NCI-H1417 treated with DMSO at 0.1 percent for 48 hours (cell line): ENCODE measurements at regions not wholly inside any gene's neighbourhood (a gene's known extent, or its start where the extent isn't known, plus 50 kb on each side); places are given as distances from the start of the nearest gene placed in this dataset.
"Not testable (repeated sequence)": the region's sequence is repeated elsewhere in the genome, so short reads cannot be mapped to it uniquely, and the experiment has no call there.

Experiments used
- DNase-seq: peaks from one replicate; lab custom pipeline; 2025; lab: John Stamatoyannopoulos, UW

DNA sequence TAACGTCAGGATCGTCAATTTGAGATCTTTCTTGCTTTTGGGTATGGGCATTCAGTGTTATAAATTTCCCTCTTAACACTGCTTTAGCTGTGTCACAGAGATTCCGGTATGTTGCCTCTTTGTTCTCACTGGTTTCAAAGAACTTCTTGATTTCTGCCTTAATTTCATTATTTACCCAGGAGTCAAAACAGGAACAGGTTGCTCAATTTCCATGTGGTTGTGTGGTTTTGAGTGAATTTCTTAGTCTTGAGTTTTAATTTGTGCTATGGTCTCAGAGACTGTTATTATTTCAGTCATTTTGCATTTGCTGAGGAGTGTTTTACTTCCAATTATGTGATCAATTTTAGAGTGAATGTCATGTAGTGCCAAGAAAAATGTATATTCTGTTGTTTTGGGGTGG is 153.1 kb downstream of the PCDH17 start:
- DNase-seq = no peak

DNA sequence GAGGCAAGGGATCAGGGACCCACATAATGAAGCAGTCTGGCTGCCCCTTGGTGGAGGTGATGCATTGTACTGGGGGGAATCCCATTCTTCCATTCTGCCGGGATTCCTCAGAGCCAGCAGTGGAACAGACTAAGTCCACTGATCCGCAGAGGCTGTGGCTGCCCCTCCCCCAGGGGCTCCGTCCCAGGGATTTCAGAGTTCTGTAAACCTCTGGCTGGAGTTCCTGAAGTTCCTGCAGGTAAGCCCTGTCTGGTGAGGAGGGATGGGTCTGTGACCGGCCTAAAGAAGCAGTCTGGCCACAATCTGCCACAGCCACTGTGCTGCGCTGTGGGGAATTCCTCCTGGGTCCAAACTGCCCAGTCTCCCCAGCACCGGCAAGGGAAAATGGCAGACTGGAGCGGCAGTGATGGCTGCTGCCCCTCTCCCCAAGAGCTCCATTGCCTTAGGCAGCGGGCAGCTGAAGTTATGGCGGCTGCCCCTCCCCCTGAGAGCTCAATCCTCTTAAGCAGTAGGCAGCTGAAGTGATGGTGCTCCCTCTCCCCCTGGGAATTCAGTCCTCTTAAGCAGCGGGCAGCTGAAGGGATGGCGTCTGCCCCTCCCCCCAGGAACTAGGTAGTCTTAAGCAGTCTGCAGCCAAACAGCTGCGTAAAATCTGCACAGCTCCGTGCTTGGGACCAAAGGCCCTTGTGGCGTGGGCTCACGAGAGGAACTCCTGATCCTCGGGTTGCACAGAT is 155.7 kb downstream of the PCDH17 start:
- DNase-seq = no peak

DNA sequence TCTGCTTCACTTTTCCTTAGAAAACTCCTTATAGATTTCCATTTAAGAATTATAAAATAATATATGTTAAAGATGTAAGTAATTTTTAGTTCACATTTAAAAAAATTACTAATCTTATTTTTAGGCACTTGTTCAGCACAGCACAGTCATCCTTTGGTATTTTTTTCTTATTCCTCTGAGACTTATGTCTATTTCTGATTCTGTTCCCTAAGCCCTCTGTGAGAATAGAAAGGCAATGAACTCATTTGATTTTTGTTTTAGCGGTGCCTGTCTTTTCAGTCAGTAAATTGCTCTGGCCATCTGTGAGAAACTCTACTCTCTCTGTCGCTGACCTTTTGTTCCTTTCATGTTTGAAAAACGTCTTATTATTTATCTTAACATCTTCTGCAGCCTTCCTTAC is 168.1 kb downstream of the PCDH17 start:
- no peak for DNase-seq

DNA sequence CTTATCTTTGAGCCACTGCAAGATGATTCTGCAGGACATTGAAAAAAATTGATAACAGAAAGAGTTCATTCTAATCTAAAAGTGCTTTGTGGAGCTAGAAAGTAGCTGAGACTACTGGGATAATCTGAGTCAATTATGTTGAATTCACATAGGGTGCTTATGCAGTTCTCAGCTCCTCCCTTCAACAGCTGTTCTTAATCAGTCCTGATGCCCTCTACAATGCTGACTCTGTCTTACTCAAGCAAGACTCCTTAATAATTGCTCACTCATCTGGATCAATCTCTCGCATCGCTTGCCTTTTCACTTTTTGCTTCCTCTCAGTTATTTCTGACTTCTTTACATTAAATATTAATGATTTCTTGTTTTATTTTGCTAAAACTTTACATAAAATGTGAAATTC is 182.1 kb downstream of the PCDH17 start:
- no peak for DNase-seq

DNA sequence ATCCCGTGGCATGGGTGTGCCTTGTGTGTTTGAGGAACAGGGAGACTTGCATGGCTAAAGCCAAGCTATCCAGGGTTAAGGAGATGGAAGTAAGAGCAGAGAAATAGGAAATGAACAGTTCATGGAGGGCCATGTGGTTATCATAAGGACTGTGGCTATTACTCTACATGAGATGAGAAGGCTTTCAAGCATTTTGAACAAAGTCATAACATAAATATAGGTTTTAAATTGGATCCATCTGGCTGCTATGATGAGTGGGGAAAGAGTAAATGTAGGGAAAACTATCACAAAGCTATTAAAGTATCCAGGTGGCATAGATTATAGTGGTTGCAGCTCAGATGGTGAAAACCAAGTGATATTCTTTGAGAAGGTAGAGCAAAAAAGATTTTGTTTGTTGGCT is 184.1 kb downstream of the PCDH17 start:
- DNase-seq = no peak

DNA sequence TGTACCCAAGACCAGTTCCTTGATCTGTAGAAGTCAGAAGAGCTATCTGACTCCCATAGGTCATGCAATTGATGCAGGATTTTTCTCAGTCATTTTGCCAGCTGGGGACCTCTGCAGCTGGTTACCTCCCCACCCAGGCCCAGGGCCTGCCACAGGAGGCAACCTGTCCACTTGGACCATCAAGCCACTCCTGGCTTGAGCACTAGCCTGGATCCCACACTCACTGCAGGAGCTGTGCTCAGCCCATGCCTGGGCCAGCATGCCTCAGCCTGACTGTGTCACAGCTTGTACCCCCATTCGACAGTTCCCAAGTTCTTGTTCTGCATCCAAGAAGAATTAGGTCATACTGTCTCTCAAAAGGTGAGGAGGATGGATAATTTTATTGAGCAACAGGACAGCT is 189.4 kb downstream of the PCDH17 start:
- DNase-seq = no peak

GRCh38 chr13:57823704-57824103 is 192.2 kb downstream of the PCDH17 start:
- no peak for DNase-seq

GRCh38 chr13:57824121-57824520 is 192.6 kb downstream of the PCDH17 start:
- DNase-seq = no peak

- no peak for DNase-seq
Measured at GRCh38 chr13:57825066-57825465, 193.5 kb downstream of the PCDH17 start.

- no peak for DNase-seq
Measured at GRCh38 chr13:57829496-57829895, 198.0 kb downstream of the PCDH17 start.

DNA sequence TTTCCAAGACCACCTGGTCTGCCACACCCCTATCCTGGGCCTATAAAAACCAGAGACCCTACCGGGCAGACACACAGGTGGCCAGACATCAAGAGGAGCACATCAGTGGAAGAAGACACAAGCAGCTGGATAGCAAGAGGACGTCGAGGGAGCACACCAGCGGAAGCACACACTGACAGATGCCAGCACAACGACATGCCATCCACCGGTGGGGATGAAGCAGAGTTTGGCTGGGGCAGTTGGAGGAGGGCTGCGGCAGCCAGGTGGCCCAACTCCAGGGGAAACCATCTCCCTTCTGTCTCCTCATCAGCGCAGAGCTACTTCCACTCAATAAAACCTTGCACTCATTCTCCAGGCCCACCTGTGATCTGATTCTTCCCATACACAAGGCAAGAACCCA is 200.6 kb downstream of the PCDH17 start:
- no peak for DNase-seq

DNA sequence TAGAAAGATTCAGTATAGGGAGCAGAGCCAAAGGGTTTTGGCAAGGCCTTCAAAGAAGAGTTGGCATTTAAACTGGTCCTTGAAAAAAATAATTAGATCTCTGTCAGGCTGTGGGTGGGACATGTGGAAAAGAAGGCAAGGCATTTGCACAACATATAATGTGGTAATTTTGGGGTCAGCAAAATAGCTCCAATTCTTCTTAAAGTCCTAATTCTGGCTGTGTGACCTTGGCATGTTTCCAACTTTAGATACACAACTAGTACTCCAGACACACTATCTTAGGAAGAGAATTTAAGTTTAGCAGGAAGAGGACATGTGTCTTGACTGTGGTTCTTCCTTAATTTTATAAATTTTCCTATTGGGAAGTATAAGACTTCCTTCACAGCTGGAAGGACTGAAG is 206.3 kb downstream of the PCDH17 start:
- no peak for DNase-seq

GRCh38 chr13:57843521-57843920 is 212.0 kb downstream of the PCDH17 start:
- DNase-seq = no peak

GRCh38 chr13:57846600-57847173 is 215.1 kb downstream of the PCDH17 start:
- no peak for DNase-seq

GRCh38 chr13:57857945-57858344 is 226.4 kb downstream of the PCDH17 start:
- no peak for DNase-seq

GRCh38 chr13:57858376-57858775 is 226.8 kb downstream of the PCDH17 start:
- no peak for DNase-seq

- DNase-seq = no peak
Measured at GRCh38 chr13:57862879-57863278, 231.3 kb downstream of the PCDH17 start.

DNA sequence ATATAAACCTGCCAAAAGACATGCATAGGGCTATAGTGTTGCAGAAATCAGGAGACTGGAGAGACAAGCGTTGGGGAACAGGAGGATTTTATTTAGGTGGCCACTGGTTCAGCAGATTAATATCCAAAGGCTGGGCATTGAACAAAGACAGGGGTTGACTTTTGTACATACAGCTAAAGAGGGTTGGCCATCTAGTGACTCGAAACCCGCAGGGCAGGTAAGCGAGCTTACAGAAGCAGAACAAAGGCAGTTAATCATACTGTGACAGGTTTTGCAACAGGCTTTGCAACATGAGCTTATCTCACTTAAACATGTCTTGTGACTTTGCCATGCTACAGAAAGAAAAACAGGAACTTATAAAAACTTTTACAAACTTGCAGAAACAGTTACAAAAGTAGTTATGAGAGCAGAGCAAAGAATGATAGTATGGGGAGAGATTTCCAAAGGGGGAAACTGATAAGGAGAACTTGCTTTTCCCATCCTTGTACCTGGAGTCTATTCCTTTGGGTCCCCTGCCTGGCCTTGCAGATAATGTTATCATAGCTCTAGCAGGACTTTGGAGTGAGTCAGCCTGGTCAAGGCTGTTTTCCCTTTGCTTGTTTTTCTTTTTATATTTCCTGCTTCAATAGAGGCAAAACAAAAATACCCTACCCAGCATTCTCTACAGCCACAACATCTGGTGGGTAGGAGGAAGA is 234.2 kb downstream of the PCDH17 start:
- no peak for DNase-seq

DNA sequence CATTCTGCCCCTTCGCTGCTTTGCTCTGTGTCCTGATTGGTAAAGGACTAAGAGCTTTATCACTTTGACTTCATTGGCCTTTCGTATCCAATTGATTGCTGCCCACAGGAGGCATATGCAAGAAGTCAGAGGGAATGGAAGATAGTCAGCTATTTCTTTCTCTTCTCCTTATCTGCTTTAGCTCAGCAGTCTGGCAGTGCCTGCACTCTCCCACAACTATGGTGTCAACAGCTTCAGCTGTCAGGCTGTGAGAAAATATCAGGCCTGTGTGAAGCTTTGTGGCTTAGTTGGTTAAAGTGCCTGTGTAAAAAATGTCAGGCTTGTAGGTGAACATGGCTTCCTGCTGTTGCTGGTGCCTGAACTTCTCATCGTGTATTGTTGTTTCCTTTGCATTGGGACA is 243.0 kb downstream of the PCDH17 start:
- no peak for DNase-seq

DNA sequence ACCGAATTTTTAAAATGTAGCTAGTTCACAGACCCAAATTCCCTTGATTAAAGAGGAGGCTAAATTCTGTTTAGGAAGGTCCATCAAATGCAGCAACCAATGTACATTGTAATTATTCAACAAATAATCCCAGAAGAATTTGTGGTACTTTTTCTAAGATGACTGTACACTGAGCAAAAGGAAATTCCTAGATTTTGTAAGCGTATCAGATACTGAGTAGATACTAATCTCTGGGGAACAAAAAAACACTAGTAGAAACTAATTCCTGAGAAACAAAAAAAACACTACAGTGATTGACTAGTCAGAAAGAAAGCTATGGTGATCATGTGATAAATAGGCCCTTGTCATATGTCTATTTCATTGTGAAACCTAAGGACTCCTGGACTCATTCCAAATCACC is 246.1 kb downstream of the PCDH17 start:
- no peak for DNase-seq

- DNase-seq = no peak
Measured at GRCh38 chr13:57878291-57878690, 246.7 kb downstream of the PCDH17 start.

DNA sequence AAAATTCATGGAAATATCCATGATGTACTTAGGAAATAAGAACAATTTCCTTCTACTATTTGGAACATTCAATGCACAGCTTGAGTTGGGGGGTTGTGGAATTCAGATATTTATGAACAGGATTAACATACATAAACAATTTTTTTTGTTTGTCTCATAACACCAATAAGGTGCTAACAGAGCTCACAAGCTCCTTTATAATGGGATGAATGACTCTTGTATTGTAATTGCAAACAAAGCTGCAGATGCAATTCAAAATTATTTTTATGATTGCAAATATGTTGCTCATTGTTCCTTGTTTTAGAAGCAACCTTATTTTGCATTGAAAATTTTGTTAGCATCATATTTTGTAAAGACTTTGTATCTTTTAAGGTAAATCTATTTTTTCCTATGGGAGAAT is 265.7 kb downstream of the PCDH17 start:
- no peak for DNase-seq

- no peak for DNase-seq
Measured at GRCh38 chr13:57899096-57899495, 267.6 kb downstream of the PCDH17 start.

- DNase-seq = not testable (repeated sequence)
Measured at GRCh38 chr13:57909833-57910232, 278.3 kb downstream of the PCDH17 start.
